ENCODE measurements at regions not wholly inside any gene's neighbourhood (a gene's known extent, or its start where the extent isn't known, plus 50 kb on each side); places are given as distances from the start of the nearest gene placed in this dataset.
A peak's percentile ranks its signal among the peaks of the same experiment; 100 is the strongest.
"Not testable (repeated sequence)": the region's sequence is repeated elsewhere in the genome, so short reads cannot be mapped to it uniquely, and the experiment has no call there.

DNA sequence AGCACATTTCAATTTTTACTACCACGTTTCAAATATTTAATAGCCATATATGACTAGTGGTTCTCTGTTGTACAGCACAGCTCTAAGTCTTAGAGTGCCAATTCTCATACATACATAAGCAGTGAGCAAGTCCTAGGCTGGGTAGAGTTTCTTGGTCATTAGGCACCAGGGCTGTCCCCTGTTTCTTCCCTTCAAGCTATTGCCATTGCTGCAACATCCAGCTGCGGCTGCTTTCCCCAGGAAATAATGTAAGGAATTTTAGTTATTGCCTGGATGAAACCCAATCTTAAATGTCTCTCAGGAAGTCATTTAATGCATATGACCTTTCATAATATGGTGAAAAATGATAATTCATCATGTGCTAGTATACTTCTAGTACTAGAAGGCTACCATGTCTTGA lies 74.1 kb upstream of the PPP3CA start:
- no peak for DNase-seq (ENCODE audit: low read depth in 2 of 3, low spot score in 2 of 3)

GRCh38 chr4:101420661-101421060 lies 73.3 kb upstream of the PPP3CA start:
- no peak for DNase-seq (ENCODE audit: low read depth in 2 of 3, low spot score in 2 of 3)

- no peak for DNase-seq (ENCODE audit: low read depth in 2 of 3, low spot score in 2 of 3)
These were observed 72.2 kb upstream of the PPP3CA start for GRCh38 chr4:101419336-101420135.

- DNase-seq (ENCODE audit: low read depth in 2 of 3, low spot score in 2 of 3) = no peak
These were observed 71.1 kb upstream of the PPP3CA start for GRCh38 chr4:101418466-101418865.

DNA sequence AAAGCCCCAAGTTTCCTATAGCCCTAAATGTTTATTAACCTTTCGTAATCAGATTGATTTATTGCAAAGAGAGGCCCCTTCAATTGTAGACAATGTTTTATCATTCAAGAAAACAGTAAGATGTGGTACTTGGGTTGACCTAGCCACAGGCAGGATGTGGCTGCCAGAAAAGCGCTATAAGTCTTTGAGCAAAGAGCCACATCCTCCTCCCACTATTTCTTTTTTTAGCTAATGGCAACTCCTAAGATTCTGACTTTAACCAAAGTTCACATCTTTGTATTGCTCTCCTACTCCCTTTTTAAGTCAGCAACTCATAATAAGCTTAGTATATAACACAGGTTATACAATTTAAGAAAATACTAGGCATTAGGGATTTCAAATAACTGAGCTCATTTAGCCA lies 70.7 kb upstream of the PPP3CA start:
- peak in 1 of 3 experiments; percentile 18 for DNase-seq (ENCODE audit: low read depth in 2 of 3, low spot score in 2 of 3)

DNA sequence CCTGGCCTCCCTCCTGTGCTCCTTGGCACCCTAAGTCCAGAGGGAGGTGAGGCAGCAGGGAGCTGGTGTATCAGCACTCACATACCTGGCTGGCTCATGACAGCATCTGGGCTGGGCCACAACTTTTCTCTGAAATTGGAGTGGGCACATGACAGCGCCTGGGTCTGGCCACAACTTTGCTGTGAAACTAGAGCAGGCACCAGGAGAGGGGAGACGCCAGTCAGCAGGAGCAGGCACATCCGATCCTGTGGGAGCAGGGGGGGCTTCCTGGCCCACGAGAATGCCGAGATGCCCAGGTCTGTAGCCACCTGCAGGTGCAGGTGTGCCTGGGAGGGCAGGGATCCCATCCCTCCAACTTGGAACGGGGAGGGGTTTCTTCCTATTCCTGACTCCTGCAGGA lies 69.7 kb upstream of the PPP3CA start:
- no peak for DNase-seq (ENCODE audit: low read depth in 2 of 3, low spot score in 2 of 3)

- no peak for DNase-seq (ENCODE audit: low read depth in 2 of 3, low spot score in 2 of 3)
These were observed 68.6 kb upstream of the PPP3CA start for GRCh38 chr4:101415962-101416361.

- DNase-seq (ENCODE audit: low read depth in 2 of 3, low spot score in 2 of 3) = no peak
These were observed 67.2 kb upstream of the PPP3CA start for GRCh38 chr4:101414496-101414895.

DNA sequence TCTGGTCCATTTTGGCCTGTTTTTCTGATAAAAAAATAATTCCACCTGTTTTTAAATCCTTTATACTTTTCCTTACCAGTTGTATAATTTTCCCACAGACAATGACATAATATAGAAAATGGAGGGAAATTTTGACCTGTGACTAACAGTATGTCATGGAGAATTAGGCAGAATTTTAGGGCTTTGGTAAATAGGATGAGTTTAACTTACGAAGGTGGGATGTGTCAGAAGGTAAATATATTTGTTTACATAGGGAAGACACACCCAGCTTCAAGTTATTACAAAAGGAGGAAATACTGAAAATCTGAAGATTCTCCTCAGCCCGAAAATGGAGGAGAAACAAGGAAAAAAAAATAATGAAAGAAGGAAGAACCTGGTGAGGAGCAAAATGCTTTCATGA lies 64.6 kb upstream of the PPP3CA start:
- DNase-seq (ENCODE audit: low read depth in 2 of 3, low spot score in 2 of 3) = no peak

GRCh38 chr4:101411281-101411910 lies 64.1 kb upstream of the PPP3CA start:
- DNase-seq (ENCODE audit: low read depth in 2 of 3, low spot score in 2 of 3) = not testable (repeated sequence)

DNA sequence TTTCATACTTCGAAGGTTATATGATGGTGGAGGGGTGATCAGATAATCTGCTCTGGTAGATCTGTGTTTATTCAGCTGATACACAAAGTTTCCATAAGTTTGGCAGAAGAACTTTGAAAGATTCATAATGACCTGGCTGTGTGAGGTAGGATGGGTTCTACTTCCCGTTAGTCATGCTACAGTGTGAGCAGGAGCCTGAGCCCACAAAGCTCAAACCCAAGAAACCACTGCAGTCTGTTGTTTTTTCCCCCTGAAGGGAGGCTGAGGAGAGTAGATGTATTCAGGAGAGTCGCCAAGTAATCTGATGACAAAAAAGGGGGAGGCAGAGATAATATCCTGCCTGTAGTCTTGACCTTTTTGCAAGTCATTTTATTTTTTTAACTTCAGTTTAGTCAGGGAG lies 52.8 kb upstream of the PPP3CA start:
- DNase-seq (ENCODE audit: low read depth in 2 of 3, low spot score in 2 of 3) = no peak

GRCh38 chr4:101398807-101399206 lies 51.5 kb upstream of the PPP3CA start:
- DNase-seq (ENCODE audit: low read depth in 2 of 3, low spot score in 2 of 3) = no peak

All from activated CD8-positive, alpha-beta memory T cell treated with anti-CD3 and anti-CD28 coated beads for 48 hours (primary cell).